Upper lobe of left lung (tissue), 4 donors: ENCODE measurements at regions not wholly inside any gene's neighbourhood (a gene's known extent, or its start where the extent isn't known, plus 50 kb on each side); places are given as distances from the start of the nearest gene placed in this dataset.

Experiments
- CTCF ChIP-seq, 6 experiments: fragments of 450-650 bp in 4 of 6; fragments of 200-600 bp in 2 of 6; sonication (generic) in 2 of 6; IDR thresholded peaks; one replicate each; pipeline ENCODE4 v1.5.1; 2016 to 2019; ENCODE audit warnings: antibody characterized with exemption in 6 of 6
- POLR2A ChIP-seq, 4 donors: fragments of 450-650 bp; IDR thresholded peaks; one replicate each; pipeline ENCODE4 v1.5.1; 2016 to 2017; ENCODE audit warnings: antibody characterized with exemption in 4 of 4, mild to moderate bottlenecking in 2 of 4

DNA sequence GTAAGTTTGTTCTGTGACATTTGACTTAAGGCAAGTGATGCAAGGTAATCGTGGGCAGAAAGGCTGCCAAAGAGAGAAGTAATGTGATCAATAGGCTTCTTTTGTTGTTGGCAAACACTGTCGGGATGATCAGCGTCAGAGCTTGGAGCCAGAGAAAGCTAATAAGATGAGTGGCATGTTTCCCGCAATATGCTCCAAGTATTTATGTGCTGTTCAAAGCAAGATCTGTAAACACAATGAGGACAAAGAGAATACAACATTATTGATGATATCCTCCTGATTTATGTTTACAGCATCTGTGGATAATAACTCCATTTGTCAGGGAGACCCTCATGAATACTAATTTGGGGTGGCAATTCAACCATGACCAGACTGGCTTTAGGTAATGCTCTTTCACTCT is 603.3 kb downstream of the TDRD15 start:
- TF ChIP-seq POLR2A (IDR thresholded peaks at IDR 0.05) (no peak), CTCF (IDR thresholded peaks at IDR 0.05) (no peak)
